ENCODE measurements at regions not wholly inside any gene's neighbourhood (a gene's known extent, or its start where the extent isn't known, plus 50 kb on each side); places are given as distances from the start of the nearest gene placed in this dataset.

DNA sequence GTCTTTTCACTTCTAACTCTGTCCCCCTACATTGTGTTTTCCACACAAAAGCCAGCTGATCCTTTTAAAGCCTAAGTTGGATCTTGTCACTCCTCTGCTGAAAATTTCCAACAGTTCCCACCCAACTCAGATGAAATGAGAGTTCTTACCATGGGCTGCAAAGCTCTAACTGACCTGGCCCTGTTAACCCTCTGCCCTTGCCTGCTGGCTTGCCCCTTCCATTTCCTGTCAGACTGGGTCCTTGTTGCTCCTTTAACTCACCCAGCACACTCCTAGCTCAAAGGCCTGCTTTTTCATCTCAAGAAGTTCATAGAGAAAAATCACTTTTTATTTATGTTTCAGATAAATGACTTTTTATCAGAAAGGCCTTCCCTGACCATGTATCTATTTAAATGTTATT lies 66.5 kb upstream of the HEY2 start:
- TF ChIP-seq EZH2 (IDR thresholded peaks at IDR 0.05; ENCODE audit: low read depth, unreplicated experiment) (no peak), POLR2AphosphoS5 (IDR thresholded peaks at IDR 0.05; ENCODE audit: low read depth) (peak; percentile 51; the same call in 1 of the 2 replicates), CREB1 (CRISPR knock-in tag; IDR thresholded peaks at IDR 0.05; ENCODE audit: low read depth) (no peak), EZH2phosphoT487 (IDR thresholded peaks at IDR 0.05; ENCODE audit: unreplicated experiment) (no peak)
- TF ChIP-seq, protein P1, sequence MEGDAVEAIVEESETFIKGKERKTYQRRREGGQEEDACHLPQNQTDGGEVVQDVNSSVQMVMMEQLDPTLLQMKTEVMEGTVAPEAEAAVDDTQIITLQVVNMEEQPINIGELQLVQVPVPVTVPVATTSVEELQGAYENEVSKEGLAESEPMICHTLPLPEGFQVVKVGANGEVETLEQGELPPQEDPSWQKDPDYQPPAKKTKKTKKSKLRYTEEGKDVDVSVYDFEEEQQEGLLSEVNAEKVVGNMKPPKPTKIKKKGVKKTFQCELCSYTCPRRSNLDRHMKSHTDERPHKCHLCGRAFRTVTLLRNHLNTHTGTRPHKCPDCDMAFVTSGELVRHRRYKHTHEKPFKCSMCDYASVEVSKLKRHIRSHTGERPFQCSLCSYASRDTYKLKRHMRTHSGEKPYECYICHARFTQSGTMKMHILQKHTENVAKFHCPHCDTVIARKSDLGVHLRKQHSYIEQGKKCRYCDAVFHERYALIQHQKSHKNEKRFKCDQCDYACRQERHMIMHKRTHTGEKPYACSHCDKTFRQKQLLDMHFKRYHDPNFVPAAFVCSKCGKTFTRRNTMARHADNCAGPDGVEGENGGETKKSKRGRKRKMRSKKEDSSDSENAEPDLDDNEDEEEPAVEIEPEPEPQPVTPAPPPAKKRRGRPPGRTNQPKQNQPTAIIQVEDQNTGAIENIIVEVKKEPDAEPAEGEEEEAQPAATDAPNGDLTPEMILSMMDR (conservative IDR thresholded peaks at IDR 0.05; ENCODE audit: low read depth in 2 of 2) = no peak
- TF ChIP-seq, protein P2, sequence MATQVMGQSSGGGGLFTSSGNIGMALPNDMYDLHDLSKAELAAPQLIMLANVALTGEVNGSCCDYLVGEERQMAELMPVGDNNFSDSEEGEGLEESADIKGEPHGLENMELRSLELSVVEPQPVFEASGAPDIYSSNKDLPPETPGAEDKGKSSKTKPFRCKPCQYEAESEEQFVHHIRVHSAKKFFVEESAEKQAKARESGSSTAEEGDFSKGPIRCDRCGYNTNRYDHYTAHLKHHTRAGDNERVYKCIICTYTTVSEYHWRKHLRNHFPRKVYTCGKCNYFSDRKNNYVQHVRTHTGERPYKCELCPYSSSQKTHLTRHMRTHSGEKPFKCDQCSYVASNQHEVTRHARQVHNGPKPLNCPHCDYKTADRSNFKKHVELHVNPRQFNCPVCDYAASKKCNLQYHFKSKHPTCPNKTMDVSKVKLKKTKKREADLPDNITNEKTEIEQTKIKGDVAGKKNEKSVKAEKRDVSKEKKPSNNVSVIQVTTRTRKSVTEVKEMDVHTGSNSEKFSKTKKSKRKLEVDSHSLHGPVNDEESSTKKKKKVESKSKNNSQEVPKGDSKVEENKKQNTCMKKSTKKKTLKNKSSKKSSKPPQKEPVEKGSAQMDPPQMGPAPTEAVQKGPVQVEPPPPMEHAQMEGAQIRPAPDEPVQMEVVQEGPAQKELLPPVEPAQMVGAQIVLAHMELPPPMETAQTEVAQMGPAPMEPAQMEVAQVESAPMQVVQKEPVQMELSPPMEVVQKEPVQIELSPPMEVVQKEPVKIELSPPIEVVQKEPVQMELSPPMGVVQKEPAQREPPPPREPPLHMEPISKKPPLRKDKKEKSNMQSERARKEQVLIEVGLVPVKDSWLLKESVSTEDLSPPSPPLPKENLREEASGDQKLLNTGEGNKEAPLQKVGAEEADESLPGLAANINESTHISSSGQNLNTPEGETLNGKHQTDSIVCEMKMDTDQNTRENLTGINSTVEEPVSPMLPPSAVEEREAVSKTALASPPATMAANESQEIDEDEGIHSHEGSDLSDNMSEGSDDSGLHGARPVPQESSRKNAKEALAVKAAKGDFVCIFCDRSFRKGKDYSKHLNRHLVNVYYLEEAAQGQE (IDR thresholded peaks at IDR 0.05; ENCODE audit: unreplicated experiment) = no peak

Measured in GM23338 (cell line).